ENCODE measurements at regions not wholly inside any gene's neighbourhood (a gene's known extent, or its start where the extent isn't known, plus 50 kb on each side); places are given as distances from the start of the nearest gene placed in this dataset.
"Not testable (repeated sequence)": the region's sequence is repeated elsewhere in the genome, so short reads cannot be mapped to it uniquely, and the experiment has no call there.

- Histone ChIP-seq H3K27me3 (no peaks in the 10 kb centered on the region), H3K27ac (replicated peaks in 1 of 4) (peak overlapping the region; percentile 8 to 88 (median 43)), H3K4me1 (peaks cover 7 to 36% (median 35%) of the 10 kb centered on the region in 4 donors), H3K9me3 (no peaks in the 10 kb centered on the region), H3K36me3 (no peaks in the 10 kb centered on the region), H3K4me3 (no peak overlapping the region)
- no peak for DNase-seq (ENCODE audit: extremely low spot score)
- intact Hi-C loops (cut with DNase I), result loop anchor here (5.0 kb wide), 1 partner anchor 190 kb away; no protein-coding TSS in a partner anchor
- TF ChIP-seq POLR2AphosphoS5 (IDR thresholded peaks at IDR 0.05) (no peak), CTCF (IDR thresholded peaks at IDR 0.05) (no peak), POLR2A (IDR thresholded peaks at IDR 0.05; ENCODE audit: low read depth) (no peak), EP300 (IDR thresholded peaks at IDR 0.05) (no peak)
- WGBS, result 83% methylated on average over 5 of the region's 5 CpGs
Observed at GRCh38 chr13:33352526-33352925, 67.0 kb upstream of the STARD13 start.

GRCh38 chr13:33353210-33353609, 67.7 kb upstream of the STARD13 start:
- peak; percentile 54 to 66 for TF ChIP-seq POLR2AphosphoS5 (IDR thresholded peaks at IDR 0.05)
- TF ChIP-seq POLR2A (IDR thresholded peaks at IDR 0.05; ENCODE audit: low read depth), result no peak
- TF ChIP-seq EP300 (IDR thresholded peaks at IDR 0.05), result peak; percentile 18
- TF ChIP-seq CTCF (IDR thresholded peaks at IDR 0.05), result no peak
- peak; percentile 93 for DNase-seq (ENCODE audit: extremely low spot score)
- H3K27ac ChIP-seq (replicated peaks in 1 of 4), result peak overlapping the region; percentile 8 to 88 (median 43)

GRCh38 chr13:33353646-33354045, 68.1 kb upstream of the STARD13 start:
- no peak overlapping the region for H3K4me3 ChIP-seq
- peak overlapping the region in 2 of 4 donors; percentile 4 to 42 for H3K27ac ChIP-seq (replicated peaks in 1 of 4)
- DNase-seq (ENCODE audit: extremely low spot score), result no peak
- no peak for TF ChIP-seq POLR2A (IDR thresholded peaks at IDR 0.05; ENCODE audit: low read depth)
- no peak for TF ChIP-seq POLR2AphosphoS5 (IDR thresholded peaks at IDR 0.05)
- no peak for TF ChIP-seq EP300 (IDR thresholded peaks at IDR 0.05)
- TF ChIP-seq CTCF (IDR thresholded peaks at IDR 0.05), result no peak
- peaks cover 7 to 24% (median 23%) of the 10 kb centered on the region in 4 donors for H3K4me1 ChIP-seq
- 85% methylated on average over 4 of the region's 4 CpGs for WGBS
- H3K36me3 ChIP-seq, result no peaks in the 10 kb centered on the region
- intact Hi-C loops (cut with DNase I), result loop anchor here (5.0 kb wide), 1 partner anchor 189 kb away; no protein-coding TSS in a partner anchor
- H3K9me3 ChIP-seq, result no peaks in the 10 kb centered on the region
- no peaks in the 10 kb centered on the region for H3K27me3 ChIP-seq

More at GRCh38 chr13:33353210-33353609, 67.7 kb upstream of the STARD13 start:
- WGBS, result 60% methylated on average over 4 of the region's 4 CpGs
- H3K4me1 ChIP-seq, result peaks cover 7 to 29% (median 28%) of the 10 kb centered on the region in 4 donors
- H3K4me3 ChIP-seq, result no peak overlapping the region
- no peaks in the 10 kb centered on the region for H3K36me3 ChIP-seq
- intact Hi-C loops (cut with DNase I), result loop anchor here (5.0 kb wide), 1 partner anchor 189 kb away; no protein-coding TSS in a partner anchor
- H3K9me3 ChIP-seq, result no peaks in the 10 kb centered on the region
- H3K27me3 ChIP-seq, result no peaks in the 10 kb centered on the region

- Histone ChIP-seq H3K27me3 (no peaks in the 10 kb centered on the region), H3K4me3 (no peak overlapping the region), H3K36me3 (no peaks in the 10 kb centered on the region), H3K9me3 (no peaks in the 10 kb centered on the region), H3K27ac (replicated peaks in 1 of 4) (peak overlapping the region in 3 of 4 donors; percentile 16 to 37 (median 35)), H3K4me1 (peaks cover 3 to 13% (median 11%) of the 10 kb centered on the region in 4 donors)
- no peak for DNase-seq (ENCODE audit: extremely low spot score)
- no peak for TF ChIP-seq EP300 (IDR thresholded peaks at IDR 0.05)
- no peak for TF ChIP-seq POLR2A (IDR thresholded peaks at IDR 0.05; ENCODE audit: low read depth)
- peak; percentile 57 to 60 for TF ChIP-seq POLR2AphosphoS5 (IDR thresholded peaks at IDR 0.05)
- WGBS, result 78% methylated on average over 6 of the region's 6 CpGs
- intact Hi-C loops (cut with DNase I), result no loop called here
Observed at GRCh38 chr13:33355201-33355895, 69.8 kb upstream of the STARD13 start.

DNA sequence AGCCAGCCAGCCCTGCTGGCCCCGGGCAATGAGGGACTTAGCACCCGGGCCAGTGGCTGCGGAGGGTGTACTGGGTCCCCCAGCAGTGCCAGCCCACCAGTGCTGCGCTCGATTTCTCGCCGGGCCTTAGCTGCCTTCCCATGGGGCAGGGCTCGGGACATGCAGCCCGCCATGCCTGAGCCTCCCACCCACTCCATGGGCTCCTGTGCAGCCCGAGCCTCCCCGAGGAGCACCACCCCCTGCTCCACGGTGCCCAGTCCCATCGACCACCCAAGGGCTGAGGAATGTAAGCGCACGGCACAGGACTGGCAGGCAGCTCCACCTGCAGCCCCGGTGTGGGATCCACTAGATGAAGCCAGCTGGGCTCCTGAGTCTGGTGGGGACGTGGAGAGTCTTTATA, 72.5 kb upstream of the STARD13 start:
- H3K27ac ChIP-seq (replicated peaks in 1 of 4); H3K9me3 ChIP-seq; H3K36me3 ChIP-seq; H3K4me1 ChIP-seq; intact Hi-C loops (cut with DNase I); H3K4me3 ChIP-seq; H3K27me3 ChIP-seq; DNase-seq (ENCODE audit: extremely low spot score): not testable (repeated sequence)
- no CpG with 5 or more reads among the region's 17 CpGs for WGBS

Data from esophagus muscularis mucosa (tissue), 4 donors.